OCI-LY7 (cell line): ENCODE measurements at regions not wholly inside any gene's neighbourhood (a gene's known extent, or its start where the extent isn't known, plus 50 kb on each side); places are given as distances from the start of the nearest gene placed in this dataset.

Experiments
- BruUV-seq: library from RNA; stranded (reverse); fragments of 400-500 nt; replicated peaks from 2 replicates; lab custom pipeline; 2021; lab: Mats Ljungman, UMichigan
- CTCF ChIA-PET: fragments of 300-600 bp; sonication (Branson Sonifier 250); formaldehyde crosslinking; loops from one replicate; lab custom pipeline; 2022; ENCODE audit warnings: antibody characterized with exemption; ENCODE audit not compliant: unreplicated experiment; lab: Charles Lee
- POLR2A ChIA-PET: fragments of 300-600 bp; sonication (Branson Sonifier 250); formaldehyde crosslinking; loops from one replicate; lab custom pipeline; 2022; ENCODE audit warnings: antibody characterized with exemption; lab: Charles Lee
- DNase-seq: peaks from one replicate; pipeline ENCODE4 v3.0.0-alpha.2; 2015; ENCODE audit warnings: low spot score
- H2AFZ ChIP-seq: fragments of 200-600 bp; sonication (generic), shearing (Covaris generic); 2 replicates; pipeline ENCODE4 v1.6.1; 2014; ENCODE audit warnings: mild to moderate bottlenecking, antibody characterized with exemption, low read length, moderate library complexity
- H3K27ac ChIP-seq: fragments of 200-600 bp; sonication (generic); 2 replicates; pipeline ENCODE4 v1.5.1; 2014; ENCODE audit warnings: mixed run types, low read depth, mild to moderate bottlenecking, moderate library complexity, low read length, inconsistent platforms; ENCODE audit not compliant: poor library complexity, severe bottlenecking
- H3K36me3 ChIP-seq: fragments of 200-600 bp; sonication (generic); 2 replicates; pipeline ENCODE4 v1.6.1; 2014; ENCODE audit warnings: mild to moderate bottlenecking, antibody characterized with exemption, low read length, moderate library complexity, mixed read lengths; ENCODE audit not compliant: insufficient read depth
- H3K4me1 ChIP-seq: fragments of 200-600 bp; sonication (generic); 2 replicates; pipeline ENCODE4 v1.5.1; 2014; ENCODE audit warnings: mild to moderate bottlenecking, low read length; ENCODE audit not compliant: insufficient read depth, poor library complexity, severe bottlenecking
- H3K4me2 ChIP-seq: fragments of 200-600 bp; sonication (generic); 2 replicates; pipeline ENCODE4 v1.6.1; 2014; ENCODE audit warnings: mild to moderate bottlenecking, low read length
- H3K4me3 ChIP-seq: fragments of 200-600 bp; sonication (generic); 2 replicates; pipeline ENCODE4 v1.5.1; 2014; ENCODE audit warnings: mild to moderate bottlenecking, low read depth, low read length; ENCODE audit not compliant: poor library complexity, severe bottlenecking
- H3K79me2 ChIP-seq: fragments of 200-600 bp; sonication (generic); 2 replicates; pipeline ENCODE4 v1.6.1; 2016; ENCODE audit warnings: low read depth, mild to moderate bottlenecking, low read length, moderate library complexity, mixed read lengths; ENCODE audit not compliant: insufficient read depth
- H3K9me2 ChIP-seq: fragments of 200-600 bp; sonication (generic); 2 replicates; pipeline ENCODE4 v1.6.1; 2016; ENCODE audit warnings: mild to moderate bottlenecking, low read length, mixed read lengths; ENCODE audit not compliant: insufficient read depth
- H3K9me3 ChIP-seq: fragments of 200-600 bp; sonication (generic); 2 replicates; pipeline ENCODE4 v1.6.1; 2014; ENCODE audit warnings: mild to moderate bottlenecking, mixed run types, low read length, mixed read lengths
- H4K20me1 ChIP-seq: fragments of 200-600 bp; sonication (generic); 2 replicates; pipeline ENCODE4 v1.6.1; 2014; ENCODE audit warnings: mild to moderate bottlenecking, antibody characterized with exemption, low read length, moderate library complexity, mixed read lengths; ENCODE audit not compliant: insufficient read depth
- CTCF ChIP-seq: fragments of 200-600 bp; sonication (generic); conservative IDR thresholded peaks from 2 replicates; pipeline ENCODE4 v1.5.1; 2014; ENCODE audit warnings: mild to moderate bottlenecking, antibody characterized with exemption, low read length, moderate library complexity, mixed read lengths
- EZH2phosphoT487 ChIP-seq: fragments of 200-600 bp; sonication (generic); IDR thresholded peaks from 2 replicates; pipeline ENCODE4 v1.6.1; 2018; ENCODE audit warnings: low read depth, borderline replicate concordance, mild to moderate bottlenecking, mixed run types, antibody characterized with exemption, low read length, moderate library complexity, mixed read lengths
- intact Hi-C: fragments of 100-400 bp; cut with micrococcal nuclease; formaldehyde crosslinking; loops from one replicate; pipeline ENCODE4 v1.10.0; 2022; ENCODE audit not compliant: unreplicated experiment

GRCh38 chr9:115983366-115983765, 170.2 kb upstream of the PAPPA start:
- no peak for DNase-seq
- CTCF ChIA-PET, result no interaction called here
- POLR2A ChIA-PET, result interaction anchor here (0.7 kb wide), 1 partner anchor 139 kb away, joined by 4 read pairs; no protein-coding TSS in a partner anchor
- H3K79me2 ChIP-seq, result no peaks in the 10 kb centered on the region
- no peak overlapping the region for H3K4me2 ChIP-seq
- intact Hi-C loops, result no loop called here
- H3K4me3 ChIP-seq, result no peak overlapping the region
- H3K27ac ChIP-seq, result no peak overlapping the region
- TF ChIP-seq CTCF, result no peak
- TF ChIP-seq EZH2phosphoT487, result no peak
- no peaks in the 10 kb centered on the region for H3K36me3 ChIP-seq
- no peaks in the 10 kb centered on the region for H3K9me3 ChIP-seq
- H3K9me2 ChIP-seq, result no peaks in the 10 kb centered on the region
- no peak overlapping the region for H2AFZ ChIP-seq
- no peaks in the 10 kb centered on the region for H3K4me1 ChIP-seq
- no TSS peak for BruUV-seq
- H4K20me1 ChIP-seq, result no peaks in the 10 kb centered on the region

GRCh38 chr9:115985657-115986056, 167.9 kb upstream of the PAPPA start:
- Histone ChIP-seq H3K9me2 (no peaks in the 10 kb centered on the region), H4K20me1 (no peaks in the 10 kb centered on the region), H2AFZ (no peak overlapping the region), H3K9me3 (no peaks in the 10 kb centered on the region), H3K4me3 (no peak overlapping the region), H3K4me2 (no peak overlapping the region), H3K79me2 (no peaks in the 10 kb centered on the region), H3K36me3 (no peaks in the 10 kb centered on the region), H3K4me1 (no peaks in the 10 kb centered on the region), H3K27ac (no peak overlapping the region)
- intact Hi-C loops, result no loop called here
- CTCF ChIA-PET, result no interaction called here
- BruUV-seq, result no TSS peak
- DNase-seq, result no peak
- TF ChIP-seq CTCF (no peak), EZH2phosphoT487 (no peak)
- POLR2A ChIA-PET, result no interaction called here

DNA sequence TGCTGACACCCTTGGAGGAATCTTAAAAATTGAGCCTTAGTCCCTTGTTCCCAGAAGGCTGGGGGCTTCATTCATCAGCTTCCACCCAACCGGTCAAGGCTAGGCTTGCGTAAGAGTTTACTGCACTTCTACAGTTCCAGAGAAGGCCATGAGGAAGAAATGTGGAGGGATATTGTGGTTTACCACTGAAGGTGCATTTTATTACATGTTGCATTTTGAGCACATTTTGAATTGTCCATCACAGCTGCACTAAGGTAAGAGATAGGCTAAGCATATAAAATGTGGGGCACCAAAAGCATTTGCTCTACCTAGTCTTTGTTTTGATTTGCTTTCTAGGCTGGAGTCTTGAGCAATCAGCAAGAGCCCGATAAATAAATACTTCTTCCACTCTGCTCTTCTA, 167.1 kb upstream of the PAPPA start:
- Histone ChIP-seq H3K4me1 (no peaks in the 10 kb centered on the region), H3K9me2 (no peaks in the 10 kb centered on the region), H3K4me3 (no peak overlapping the region), H4K20me1 (no peaks in the 10 kb centered on the region), H3K79me2 (no peaks in the 10 kb centered on the region), H3K36me3 (no peaks in the 10 kb centered on the region), H3K9me3 (no peaks in the 10 kb centered on the region), H3K27ac (no peak overlapping the region), H3K4me2 (no peak overlapping the region), H2AFZ (no peak overlapping the region)
- no TSS peak for BruUV-seq
- intact Hi-C loops, result no loop called here
- no peak for DNase-seq
- no peak for TF ChIP-seq EZH2phosphoT487
- no peak for TF ChIP-seq CTCF
- ChIA-PET CTCF (no interaction called here), POLR2A (no interaction called here)
